ENCODE measurements at regions not wholly inside any gene's neighbourhood (a gene's known extent, or its start where the extent isn't known, plus 50 kb on each side); places are given as distances from the start of the nearest gene placed in this dataset.
"Not testable (repeated sequence)": the region's sequence is repeated elsewhere in the genome, so short reads cannot be mapped to it uniquely, and the experiment has no call there.

GRCh38 chr1:102500758-102501157 is 504.0 kb upstream of the OLFM3 start:
- H3K4me3 ChIP-seq (ENCODE audit: low read depth, poor library complexity, severe bottlenecking), result no peak overlapping the region
- TF ChIP-seq POLR2A (IDR thresholded peaks at IDR 0.05), result no peak
- TF ChIP-seq CTCF (IDR thresholded peaks at IDR 0.05), result no peak
- 29 to 35% methylated on average over 3 of the region's 3 CpGs for WGBS, 2 donors
- DNase-seq (ENCODE audit: low spot score in 2 of 2), result no peak
- intact Hi-C loops (cut with DNase I; ENCODE audit: low total_unique reads), result no loop called here

- WGBS, 2 donors, result 70 to 71% methylated on average over 2 of the region's 2 CpGs
- TF ChIP-seq POLR2A (IDR thresholded peaks at IDR 0.05) (no peak), CTCF (IDR thresholded peaks at IDR 0.05) (no peak)
- H3K4me3 ChIP-seq (ENCODE audit: low read depth, poor library complexity, severe bottlenecking), result no peak overlapping the region
- no peak for DNase-seq (ENCODE audit: low spot score in 2 of 2)
- intact Hi-C loops (cut with DNase I; ENCODE audit: low total_unique reads), result no loop called here
These were observed 502.2 kb upstream of the OLFM3 start for GRCh38 chr1:102498929-102499328.

GRCh38 chr1:102497810-102498209 is 501.1 kb upstream of the OLFM3 start:
- H3K4me3 ChIP-seq (ENCODE audit: low read depth, poor library complexity, severe bottlenecking); intact Hi-C loops (cut with DNase I; ENCODE audit: low total_unique reads); DNase-seq (ENCODE audit: low spot score in 2 of 2): not testable (repeated sequence)
- 50 to 57% methylated on average over 3 of the region's 3 CpGs for WGBS, 2 donors

- H3K4me3 ChIP-seq (ENCODE audit: low read depth, poor library complexity, severe bottlenecking), result no peak overlapping the region
- TF ChIP-seq POLR2A (IDR thresholded peaks at IDR 0.05) (no peak), CTCF (IDR thresholded peaks at IDR 0.05) (no peak)
- DNase-seq (ENCODE audit: low spot score in 2 of 2), result no peak
- 14 to 40% methylated on average over 1 of the region's 1 CpG for WGBS, 2 donors
- intact Hi-C loops (cut with DNase I; ENCODE audit: low total_unique reads), result no loop called here
These were observed 475.8 kb upstream of the OLFM3 start for GRCh38 chr1:102472520-102472919.

- TF ChIP-seq POLR2A (IDR thresholded peaks at IDR 0.05) (no peak), CTCF (IDR thresholded peaks at IDR 0.05) (no peak)
- intact Hi-C loops (cut with DNase I; ENCODE audit: low total_unique reads), result no loop called here
- H3K4me3 ChIP-seq (ENCODE audit: low read depth, poor library complexity, severe bottlenecking), result no peak overlapping the region
- 66 to 72% methylated on average over 2 of the region's 2 CpGs for WGBS, 2 donors
- no peak for DNase-seq (ENCODE audit: low spot score in 2 of 2)
These were observed 474.0 kb upstream of the OLFM3 start for GRCh38 chr1:102470767-102471166.

- TF ChIP-seq CTCF (IDR thresholded peaks at IDR 0.05) (no peak), POLR2A (IDR thresholded peaks at IDR 0.05) (no peak)
- H3K4me3 ChIP-seq (ENCODE audit: low read depth, poor library complexity, severe bottlenecking), result no peak overlapping the region
- intact Hi-C loops (cut with DNase I; ENCODE audit: low total_unique reads), result no loop called here
- DNase-seq (ENCODE audit: low spot score in 2 of 2), result no peak
- WGBS, 2 donors, result 88 to 95% methylated on average over 1 of the region's 1 CpG
These were observed 469.8 kb upstream of the OLFM3 start for GRCh38 chr1:102466487-102466886.
